Smooth muscle cell of the brain vasculature (primary cell): ENCODE measurements at regions not wholly inside any gene's neighbourhood (a gene's known extent, or its start where the extent isn't known, plus 50 kb on each side); places are given as distances from the start of the nearest gene placed in this dataset.
"Not testable (repeated sequence)": the region's sequence is repeated elsewhere in the genome, so short reads cannot be mapped to it uniquely, and the experiment has no call there.

ENCODE experiments used
- DNase-seq: peaks from one replicate; pipeline ENCODE4 v3.0.0-alpha.2; 2012; ENCODE audit warnings: low read depth, low spot score

DNA sequence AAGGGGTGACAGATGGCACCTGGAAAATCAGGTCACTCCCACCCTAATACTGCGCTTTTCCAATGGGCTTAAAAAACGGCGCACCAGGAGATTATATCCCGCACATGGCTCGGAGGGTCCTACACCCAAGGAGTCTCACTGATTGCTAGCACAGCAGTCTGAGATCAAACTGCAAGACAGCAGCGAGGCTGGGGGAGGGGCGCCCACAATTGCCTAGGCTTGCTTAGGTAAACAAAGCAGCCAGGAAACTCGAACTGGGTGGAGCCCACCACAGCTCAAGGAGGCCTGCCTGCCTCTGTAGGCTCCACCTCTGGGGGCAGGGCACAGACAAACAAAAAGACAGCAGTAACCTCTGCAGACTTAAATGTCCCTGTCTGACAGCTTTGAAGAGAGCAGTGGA is 205.7 kb upstream of the HTR1E start:
- not testable (repeated sequence) for DNase-seq

GRCh38 chr6:86730772-86731171 is 206.6 kb upstream of the HTR1E start:
- not testable (repeated sequence) for DNase-seq

DNA sequence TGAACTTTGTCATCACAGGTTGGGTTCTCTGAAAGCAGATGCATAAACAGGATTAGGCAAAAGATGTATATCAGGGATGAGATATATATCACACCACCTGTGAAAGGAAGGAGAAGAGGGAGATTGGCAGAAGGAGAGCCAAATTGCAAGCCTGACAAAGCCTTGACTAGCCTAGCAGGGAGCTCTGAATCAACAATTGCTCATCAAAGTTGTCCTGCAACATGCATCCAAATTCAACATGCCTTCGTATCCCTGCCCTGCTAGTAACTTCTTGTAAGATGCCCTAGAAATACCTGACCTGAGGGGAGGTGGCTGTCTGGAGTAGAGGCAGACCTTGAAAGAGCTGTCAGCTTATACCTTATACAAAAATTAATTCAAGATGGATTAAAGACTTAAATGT is 207.1 kb upstream of the HTR1E start:
- no peak for DNase-seq

DNA sequence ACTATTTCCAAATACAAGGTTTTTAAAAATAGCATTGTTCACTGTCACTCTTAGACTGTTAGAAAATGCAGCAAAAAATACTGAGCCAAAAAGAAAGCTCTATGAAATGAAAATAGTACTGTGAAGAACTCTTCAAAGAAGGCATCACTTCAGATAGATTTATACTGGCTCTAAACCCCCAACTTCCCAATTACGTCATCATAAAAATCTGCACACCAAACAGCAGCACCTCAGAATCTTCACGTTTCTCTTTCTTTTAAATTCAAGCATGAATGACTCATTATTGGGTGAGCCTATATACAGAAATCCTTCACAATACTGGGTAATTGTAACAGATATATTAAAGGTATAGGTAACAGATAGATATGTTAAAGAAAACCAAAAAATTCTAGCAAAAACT is 208.4 kb upstream of the HTR1E start:
- DNase-seq = no peak

GRCh38 chr6:86724695-86725094 is 212.6 kb upstream of the HTR1E start:
- no peak for DNase-seq

- no peak for DNase-seq
These were observed 213.6 kb upstream of the HTR1E start for GRCh38 chr6:86723729-86724128.

- DNase-seq = no peak
These were observed 214.2 kb upstream of the HTR1E start for GRCh38 chr6:86723151-86723550.

DNA sequence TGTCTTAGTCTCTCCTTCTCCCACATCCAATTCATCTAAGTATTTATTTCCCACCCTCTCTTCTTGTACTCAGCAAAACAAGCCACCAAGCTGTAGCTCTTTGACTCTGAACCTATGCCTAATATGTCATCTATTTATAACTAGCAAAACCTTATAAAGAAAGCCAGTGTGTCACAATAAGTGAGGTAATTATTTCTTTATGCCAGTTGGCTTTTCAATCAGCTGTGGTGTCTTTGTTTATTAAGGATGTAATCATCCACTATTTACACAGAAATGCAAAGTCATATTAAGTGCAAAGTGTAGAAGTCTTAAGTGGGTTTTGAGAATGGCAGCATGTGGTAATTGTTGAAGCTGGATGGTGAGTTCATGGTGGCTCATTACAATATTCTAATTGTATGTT is 215.2 kb upstream of the HTR1E start:
- DNase-seq = no peak

DNA sequence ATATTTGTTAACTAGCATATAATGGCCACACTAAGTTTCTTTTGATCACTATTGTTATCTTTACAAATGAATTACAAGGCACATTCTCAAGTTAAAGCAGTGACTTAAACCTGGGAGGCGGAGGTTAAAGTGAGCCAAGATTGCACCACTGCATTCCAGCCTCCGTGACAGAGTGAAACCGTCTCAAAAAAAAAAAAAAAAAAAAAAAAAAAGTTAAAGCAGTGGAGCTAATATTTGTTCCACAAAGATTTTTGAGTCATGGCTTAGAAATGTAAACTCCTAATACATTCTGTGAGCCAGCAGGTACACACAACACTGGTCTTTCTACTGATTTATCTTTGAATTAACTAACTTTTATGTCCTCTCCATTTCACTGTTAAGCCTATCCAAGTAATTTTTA is 221.7 kb upstream of the HTR1E start:
- no peak for DNase-seq

- DNase-seq = no peak
These were observed 225.3 kb upstream of the HTR1E start for GRCh38 chr6:86712039-86712438.

DNA sequence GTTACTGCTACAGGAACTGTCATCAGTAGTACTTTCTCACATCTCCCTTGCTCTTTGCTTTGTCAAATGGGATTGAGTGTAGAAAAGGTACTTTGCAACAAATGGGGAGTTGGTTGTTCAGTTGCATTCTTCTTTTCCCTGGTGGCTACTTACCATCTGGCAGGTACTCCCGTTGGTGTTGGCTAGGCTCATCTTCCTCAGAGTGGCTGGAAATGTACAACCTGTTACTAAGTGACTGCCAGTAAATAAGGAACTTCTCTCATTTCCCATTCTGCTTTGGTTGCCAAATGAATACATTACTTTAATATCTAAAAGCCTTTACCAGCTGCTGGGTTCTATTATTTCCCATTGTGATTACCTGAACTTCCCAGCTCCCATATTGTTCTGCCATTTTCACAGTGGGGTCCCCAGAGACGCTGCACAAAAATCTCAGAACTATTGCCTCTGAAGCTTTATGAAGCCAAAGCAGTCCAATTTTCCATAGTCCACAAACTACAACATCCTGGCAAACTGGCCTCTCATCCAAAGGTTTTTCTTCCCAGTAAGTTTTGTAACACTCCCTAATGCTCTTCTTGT is 229.7 kb upstream of the HTR1E start:
- DNase-seq = no peak

DNA sequence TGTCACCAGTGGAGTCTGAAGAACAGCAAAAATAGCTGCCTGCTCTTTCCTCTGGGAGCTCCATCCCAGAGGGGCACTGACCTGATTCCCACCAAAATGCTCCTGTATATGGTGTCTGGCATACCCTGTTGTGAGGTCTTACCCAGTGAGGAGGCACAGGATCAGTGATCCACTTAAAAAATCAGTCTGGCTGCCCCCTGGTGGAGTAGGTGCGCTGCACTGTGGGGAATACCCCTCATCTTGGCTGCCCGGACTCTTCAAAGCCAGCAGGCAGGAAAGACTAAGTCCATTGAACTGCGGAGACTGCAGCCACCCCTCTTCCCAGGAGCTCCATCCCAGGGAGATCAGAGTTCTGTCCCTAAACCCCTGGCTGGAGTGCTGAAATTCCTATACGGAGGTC is 230.9 kb upstream of the HTR1E start:
- no peak for DNase-seq

- not testable (repeated sequence) for DNase-seq
These were observed 236.1 kb upstream of the HTR1E start for GRCh38 chr6:86701228-86701627.

- no peak for DNase-seq
These were observed 250.8 kb upstream of the HTR1E start for GRCh38 chr6:86686496-86686895.

- no peak for DNase-seq
These were observed 252.0 kb upstream of the HTR1E start for GRCh38 chr6:86685230-86685797.

DNA sequence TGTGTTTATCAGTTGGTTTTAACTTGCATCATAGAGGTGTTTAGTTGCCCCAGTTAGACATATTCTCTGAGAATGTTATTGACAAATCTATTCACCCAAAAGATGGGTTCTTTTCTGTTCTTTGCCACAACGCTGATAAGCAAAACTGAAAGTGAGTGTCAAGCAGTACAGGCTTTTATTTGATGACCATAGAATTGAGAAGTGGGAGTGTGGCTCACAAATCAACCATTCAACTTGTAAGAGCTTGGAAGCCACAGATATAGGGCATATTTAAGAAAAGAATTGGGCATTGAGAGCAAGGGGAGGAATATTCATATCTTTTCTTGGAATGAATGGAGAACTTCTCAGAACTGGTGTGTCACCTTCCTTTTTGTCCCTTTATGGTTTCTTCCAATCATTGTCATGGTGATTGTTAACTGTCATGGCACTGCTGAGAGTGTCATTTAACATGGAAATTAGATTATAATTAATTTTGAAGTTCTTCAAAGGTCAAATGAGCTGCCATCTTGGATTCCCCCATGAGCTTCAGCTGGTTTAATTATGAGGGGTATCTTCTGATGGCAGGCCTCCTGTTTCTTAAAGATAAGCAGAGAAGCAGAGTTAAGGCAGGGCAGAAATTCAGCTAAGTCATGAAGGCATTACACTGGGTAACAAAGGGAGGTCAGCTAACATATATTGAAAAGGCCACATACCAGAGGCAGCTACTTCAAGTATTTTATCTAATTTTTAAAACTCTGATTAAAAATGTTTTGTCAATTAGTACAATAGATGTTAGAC is 254.0 kb upstream of the HTR1E start:
- no peak for DNase-seq

DNA sequence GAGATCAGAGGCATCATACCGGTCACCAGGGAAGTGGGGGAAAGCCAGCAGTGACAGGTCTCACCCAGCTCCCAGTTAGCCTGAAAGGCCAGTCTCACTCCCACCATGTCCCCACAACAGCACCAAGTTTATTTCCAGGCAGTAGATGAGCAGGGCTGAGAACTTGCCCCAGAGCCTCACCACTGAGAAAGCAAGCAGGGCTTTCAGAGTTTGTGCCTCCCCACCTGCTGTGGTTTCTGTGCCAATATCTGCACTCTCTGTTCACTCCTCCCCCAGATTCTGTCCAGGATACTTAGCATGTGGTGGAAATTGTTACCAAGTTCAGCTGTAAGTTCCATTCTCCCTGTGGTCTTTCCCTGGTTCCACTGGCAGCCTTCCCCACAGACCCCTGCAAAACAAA is 255.0 kb upstream of the HTR1E start:
- no peak for DNase-seq

DNA sequence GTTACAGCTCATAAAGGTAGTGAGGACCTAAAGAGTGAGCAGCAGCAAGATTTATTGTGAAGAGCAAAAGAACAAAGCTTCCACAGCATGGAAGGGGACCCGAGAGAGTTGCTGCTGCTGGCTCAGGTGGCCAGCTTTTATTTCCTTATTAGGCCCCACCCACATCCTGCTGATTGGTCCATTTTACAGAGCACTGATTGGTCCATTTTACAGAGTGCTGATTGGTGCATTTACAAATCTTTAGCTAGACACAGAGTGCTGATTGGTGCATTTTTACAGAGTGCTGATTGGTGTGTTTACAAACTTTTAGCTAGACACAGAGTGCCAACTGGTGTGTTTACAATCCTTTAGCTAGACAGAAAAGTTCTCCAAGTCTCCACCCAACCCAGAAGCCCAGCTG is 256.2 kb upstream of the HTR1E start:
- not testable (repeated sequence) for DNase-seq

GRCh38 chr6:86672125-86672524 is 265.2 kb upstream of the HTR1E start:
- DNase-seq = not testable (repeated sequence)

- no peak for DNase-seq
These were observed 280.1 kb upstream of the HTR1E start for GRCh38 chr6:86657192-86657591.

DNA sequence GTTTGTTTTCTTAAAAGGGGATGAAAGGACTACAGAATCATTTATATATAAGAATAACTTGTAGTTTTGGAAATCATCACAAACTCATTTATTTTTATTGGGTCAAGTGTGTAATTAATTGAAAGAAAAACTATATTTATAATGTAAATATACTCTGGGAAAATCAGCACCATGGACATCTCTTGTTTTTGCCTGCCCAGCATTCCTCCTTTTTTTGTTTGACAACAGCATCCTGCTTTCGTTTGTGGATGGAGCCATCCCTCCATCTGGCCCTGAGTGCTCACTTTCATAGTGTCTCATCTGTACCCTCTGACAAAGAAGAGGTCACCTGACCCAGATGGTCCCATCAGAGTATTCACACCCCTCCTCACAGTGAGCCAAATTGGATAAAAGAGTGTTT is 308.2 kb upstream of the HTR1E start:
- no peak for DNase-seq

GRCh38 chr6:86619428-86619827 is 317.9 kb upstream of the HTR1E start:
- DNase-seq = no peak

- DNase-seq = no peak
These were observed 322.0 kb upstream of the HTR1E start for GRCh38 chr6:86615299-86615698.
